Neutrophil (primary cell): ENCODE measurements at regions not wholly inside any gene's neighbourhood (a gene's known extent, or its start where the extent isn't known, plus 50 kb on each side); places are given as distances from the start of the nearest gene placed in this dataset.

Source experiments
- H3K27ac ChIP-seq: fragments of 200-600 bp; sonication (generic); 2 replicates; pipeline ENCODE4 v1.5.1; 2016; ENCODE audit warnings: mild to moderate bottlenecking, moderate library complexity
- H3K27me3 ChIP-seq: fragments of 200-600 bp; sonication (generic); 2 replicates; pipeline ENCODE4 v1.6.0; 2016; ENCODE audit warnings: mild to moderate bottlenecking
- H3K36me3 ChIP-seq: fragments of 200-600 bp; sonication (generic); 2 replicates; pipeline ENCODE4 v1.5.1; 2017
- H3K4me1 ChIP-seq, 2 experiments: fragments of 200-600 bp in 1 of 2; sonication (generic) in 1 of 2; 1 replicate in 1 of 2; 2 replicates in 1 of 2; pipeline versions ENCODE4 v1.5.1 to v1.6.1; 2013 to 2016; ENCODE audit warnings: low read depth in 1 of 2, low read length in 1 of 2, mild to moderate bottlenecking in 1 of 2, moderate library complexity in 1 of 2; ENCODE audit not compliant: control insufficient read depth in 1 of 2, insufficient read depth in 1 of 2
- H3K4me3 ChIP-seq, 2 experiments: fragments of 200-600 bp in 1 of 2; sonication (generic) in 1 of 2; 1 replicate in 1 of 2; 2 replicates in 1 of 2; pipeline ENCODE4 v1.5.1; 2013 to 2016; ENCODE audit warnings: low read depth in 1 of 2, low read length in 1 of 2, mild to moderate bottlenecking in 1 of 2, moderate library complexity in 1 of 2
- H3K9me3 ChIP-seq: fragments of 200-600 bp; sonication (generic); 2 replicates; pipeline ENCODE4 v1.5.1; 2016
- CTCF ChIP-seq: fragments of 200-600 bp; sonication (generic); IDR thresholded peaks from 2 replicates; pipeline ENCODE4 v1.5.1; 2016; ENCODE audit warnings: antibody characterized with exemption

- TF ChIP-seq CTCF: no peak
- Histone ChIP-seq H3K4me1 (no peaks in the 10 kb centered on the region), H3K36me3 (no peaks in the 10 kb centered on the region), H3K9me3 (no peaks in the 10 kb centered on the region), H3K27me3 (no peaks in the 10 kb centered on the region), H3K4me3 (no peak overlapping the region), H3K27ac (no peak overlapping the region)
Measured at GRCh38 chr6:91088976-91089375, 502.1 kb upstream of the MAP3K7 start.

DNA sequence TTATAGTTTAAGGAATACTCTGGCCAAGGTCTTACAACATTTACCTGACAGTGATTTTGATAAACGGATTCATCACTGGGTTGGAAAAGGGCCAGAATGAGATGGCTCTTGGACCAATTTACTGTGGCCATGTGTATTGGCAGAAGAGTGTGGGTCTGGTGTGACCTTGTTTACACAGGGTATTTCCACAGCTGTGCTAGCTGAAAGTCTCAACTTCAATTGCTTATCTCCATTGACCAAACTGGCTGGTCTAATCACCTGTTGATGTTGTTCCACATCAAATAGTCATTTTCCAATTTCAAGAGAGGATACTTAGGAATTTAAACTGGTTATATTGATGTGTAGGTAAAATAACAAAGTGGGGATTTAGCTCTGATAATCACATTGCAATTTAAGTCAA, 501.6 kb upstream of the MAP3K7 start:
- Histone ChIP-seq H3K9me3 (no peaks in the 10 kb centered on the region), H3K27me3 (no peaks in the 10 kb centered on the region), H3K36me3 (no peaks in the 10 kb centered on the region), H3K27ac (no peak overlapping the region), H3K4me1 (no peaks in the 10 kb centered on the region), H3K4me3 (no peak overlapping the region)
- no peak for TF ChIP-seq CTCF

GRCh38 chr6:91087908-91088307, 501.0 kb upstream of the MAP3K7 start:
- TF ChIP-seq CTCF: no peak
- Histone ChIP-seq H3K36me3 (no peaks in the 10 kb centered on the region), H3K4me3 (no peak overlapping the region), H3K9me3 (no peaks in the 10 kb centered on the region), H3K4me1 (no peaks in the 10 kb centered on the region), H3K27me3 (no peaks in the 10 kb centered on the region), H3K27ac (no peak overlapping the region)

- no peak overlapping the region for H3K4me3 ChIP-seq
- H3K36me3 ChIP-seq: no peaks in the 10 kb centered on the region
- H3K9me3 ChIP-seq: no peaks in the 10 kb centered on the region
- no peak overlapping the region for H3K27ac ChIP-seq
- H3K4me1 ChIP-seq: no peaks in the 10 kb centered on the region
- H3K27me3 ChIP-seq: no peaks in the 10 kb centered on the region
- no peak for TF ChIP-seq CTCF
Measured at GRCh38 chr6:91083211-91083610, 496.3 kb upstream of the MAP3K7 start.

DNA sequence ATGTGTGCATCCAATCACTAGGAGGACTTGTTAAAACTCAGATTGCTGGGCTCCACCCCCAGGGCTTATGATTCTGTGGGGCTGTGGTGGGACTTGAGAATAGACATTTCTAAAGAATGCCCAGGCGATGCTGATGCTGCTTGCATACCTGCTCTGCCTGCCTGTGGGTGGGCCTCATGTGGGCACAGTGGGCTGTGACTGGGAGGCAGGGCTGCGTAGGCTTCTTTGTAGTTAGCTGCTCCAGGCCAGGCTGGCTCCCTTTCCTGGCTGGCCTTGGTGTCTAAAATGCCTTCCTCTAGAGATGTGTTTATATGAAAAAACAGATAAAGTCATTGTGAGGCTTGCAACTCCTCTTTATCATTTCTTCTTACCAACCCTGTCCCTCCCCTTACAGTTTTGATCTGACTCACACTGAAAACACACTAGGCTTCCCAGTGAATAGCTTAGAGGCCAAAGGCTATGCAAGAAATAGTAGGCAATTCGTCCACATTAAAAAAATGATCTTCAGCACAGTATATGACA, 495.5 kb upstream of the MAP3K7 start:
- H3K27ac ChIP-seq: no peak overlapping the region
- H3K4me3 ChIP-seq: no peak overlapping the region
- no peaks in the 10 kb centered on the region for H3K9me3 ChIP-seq
- TF ChIP-seq CTCF: no peak
- H3K4me1 ChIP-seq: no peaks in the 10 kb centered on the region
- H3K36me3 ChIP-seq: no peaks in the 10 kb centered on the region
- H3K27me3 ChIP-seq: no peaks in the 10 kb centered on the region
